SK-N-SH (cell line): ENCODE measurements at regions not wholly inside any gene's neighbourhood (a gene's known extent, or its start where the extent isn't known, plus 50 kb on each side); places are given as distances from the start of the nearest gene placed in this dataset.

ENCODE experiments used
- CTCF ChIA-PET: fragments of 300-600, 350-600 bp; formaldehyde crosslinking; extraction: SDS; loops from one replicate; lab custom pipeline; 2021; lab: Yijun Ruan, JAX
- POLR2A ChIA-PET: fragments of 350-600 bp; sonication (Branson Sonifier 250); formaldehyde crosslinking; extraction: SDS; loops from one replicate; lab custom pipeline; 2020; ENCODE audit warnings: antibody characterized with exemption, inconsistent platforms; lab: Yijun Ruan, JAX
- DNase-seq: peaks from one replicate; pipeline ENCODE4 v3.0.0; 2012
- H2AFZ ChIP-seq: fragments of 200-600 bp; sonication (generic); 2 replicates; pipeline ENCODE4 v1.8.1; 2016; ENCODE audit warnings: antibody characterized with exemption, mild to moderate bottlenecking, low read depth
- H3F3A ChIP-seq: fragments of 200-600 bp; sonication (generic); replicated peaks from 2 replicates; pipeline ENCODE3; 2016; ENCODE audit warnings: antibody characterized with exemption, mild to moderate bottlenecking; ENCODE audit not compliant: insufficient read depth
- H3K27ac ChIP-seq, 2 experiments: fragments of 200-500 bp in 1 of 2; fragments of 200-600 bp in 1 of 2; sonication (Bioruptor generic) in 1 of 2; sonication (generic), shearing (Covaris generic) in 1 of 2; 2 replicates each; pipeline versions ENCODE4 v1.5.1 to v1.6.1; 2014 to 2016; ENCODE audit warnings: low read depth in 2 of 2, inconsistent platforms in 1 of 2, low read length in 1 of 2, mild to moderate bottlenecking in 1 of 2, mixed read lengths in 1 of 2
- H3K27me3 ChIP-seq: fragments of 200-600 bp; sonication (generic), shearing (Covaris generic); 2 replicates; pipeline ENCODE4 v1.6.1; 2016; ENCODE audit warnings: mixed run types; ENCODE audit not compliant: insufficient read depth
- H3K36me3 ChIP-seq, 2 experiments: fragments of 200-500 bp in 1 of 2; fragments of 200-600 bp in 1 of 2; sonication (Bioruptor generic) in 1 of 2; sonication (generic) in 1 of 2; replicated peaks in 1 of 2; 2 replicates each; pipeline versions ENCODE3 to v1.5.1; 2014 to 2016; ENCODE audit warnings: low read length in 1 of 2, mild to moderate bottlenecking in 1 of 2; ENCODE audit not compliant: insufficient read depth in 2 of 2, control insufficient read depth in 1 of 2
- H3K4me1 ChIP-seq, 2 experiments: fragments of 200-500 bp in 1 of 2; fragments of 200-600 bp in 1 of 2; sonication (Bioruptor generic) in 1 of 2; sonication (generic), shearing (Covaris generic) in 1 of 2; 2 replicates each; pipeline versions ENCODE4 v1.5.1 to v1.6.1; 2014 to 2016; ENCODE audit warnings: low read depth in 1 of 2, low read length in 1 of 2, mixed run types in 1 of 2; ENCODE audit not compliant: insufficient read depth in 2 of 2, control insufficient read depth in 1 of 2
- H3K4me2 ChIP-seq: fragments of 200-600 bp; sonication (generic), shearing (Covaris generic); 2 replicates; pipeline ENCODE4 v1.6.1; 2017; ENCODE audit warnings: mixed run types
- H3K4me3 ChIP-seq, 2 experiments: fragments of 200-500 bp in 1 of 2; fragments of 200-600 bp in 1 of 2; sonication (Bioruptor generic) in 1 of 2; sonication (generic), shearing (Covaris generic) in 1 of 2; 2 replicates each; pipeline versions ENCODE4 v1.5.1 to v1.8.1; 2014 to 2016; ENCODE audit warnings: low read depth in 2 of 2, inconsistent platforms in 1 of 2, low read length in 1 of 2, mild to moderate bottlenecking in 1 of 2, mixed read lengths in 1 of 2, moderate library complexity in 1 of 2
- H3K79me2 ChIP-seq: fragments of 200-600 bp; sonication (generic); 2 replicates; pipeline ENCODE4 v1.8.1; 2017; ENCODE audit warnings: mild to moderate bottlenecking; ENCODE audit not compliant: insufficient read depth
- H3K9ac ChIP-seq: fragments of 200-600 bp; sonication (generic); 2 replicates; pipeline ENCODE4 v1.6.1; 2017; ENCODE audit warnings: mixed run types
- H3K9me2 ChIP-seq: fragments of 200-600 bp; sonication (generic); 2 replicates; pipeline ENCODE4 v1.6.1; 2017; ENCODE audit warnings: mixed run types
- H3K9me3 ChIP-seq: fragments of 200-600 bp; sonication (generic); 2 replicates; pipeline ENCODE4 v1.6.1; 2017; ENCODE audit warnings: mixed run types, mild to moderate bottlenecking, moderate library complexity
- H4K20me1 ChIP-seq: fragments of 200-600 bp; sonication (generic); 2 replicates; pipeline ENCODE4 v1.6.1; 2017; ENCODE audit warnings: mild to moderate bottlenecking, mixed run types; ENCODE audit not compliant: insufficient read depth
- EZH2phosphoT487 ChIP-seq: fragments of 200-600 bp; sonication (generic); IDR thresholded peaks from 2 replicates; pipeline ENCODE4 v1.6.1; 2017; ENCODE audit warnings: low read depth, mixed run types, mild to moderate bottlenecking, antibody characterized with exemption, moderate library complexity, borderline replicate concordance
- FOSL2 ChIP-seq: IDR thresholded peaks from 2 replicates; pipeline ENCODE4 v1.4.0; 2012; ENCODE audit warnings: low read depth, mild to moderate bottlenecking, moderate library complexity, borderline replicate concordance
- FOXM1 ChIP-seq: IDR thresholded peaks from 2 replicates; pipeline ENCODE4 v1.4.0; 2012; ENCODE audit warnings: low read depth, mild to moderate bottlenecking
- POLR2AphosphoS5 ChIP-seq: IDR thresholded peaks from 2 replicates; pipeline ENCODE4 v1.6.1; 2012; ENCODE audit warnings: low read depth, low read length
- RAD21 ChIP-seq: IDR thresholded peaks from 2 replicates; pipeline ENCODE4 v1.6.1; 2012; ENCODE audit warnings: mild to moderate bottlenecking, low read length
- RCOR1 ChIP-seq: fragments of 150-350 bp; IDR thresholded peaks from 2 replicates; pipeline ENCODE4 v1.6.1; 2017; ENCODE audit warnings: antibody characterized with exemption, low read length
- RFX5 ChIP-seq: IDR thresholded peaks from 2 replicates; pipeline ENCODE4 v1.6.1; 2012; ENCODE audit warnings: mild to moderate bottlenecking, improper control_type of control experiment, low read length
- RXRA ChIP-seq: IDR thresholded peaks from 2 replicates; pipeline ENCODE4 v1.4.0; 2012; ENCODE audit warnings: low read depth, mild to moderate bottlenecking, borderline replicate concordance
- SMC3 ChIP-seq: IDR thresholded peaks from 2 replicates; pipeline ENCODE4 v1.6.1; 2012; ENCODE audit warnings: low read depth, low read length, improper control_type of control experiment
- TAF1 ChIP-seq: IDR thresholded peaks from 2 replicates; pipeline ENCODE4 v1.6.1; 2012; ENCODE audit warnings: low read depth, mild to moderate bottlenecking, low read length, moderate library complexity, borderline replicate concordance
- USF1 ChIP-seq: IDR thresholded peaks from 2 replicates; pipeline ENCODE4 v1.4.0; 2012; ENCODE audit warnings: low read depth, borderline replicate concordance
- USF2 ChIP-seq: fragments of 150-350 bp; IDR thresholded peaks from 2 replicates; pipeline ENCODE4 v1.6.1; 2017; ENCODE audit warnings: antibody characterized with exemption, low read length, low read depth, borderline replicate concordance
- YY1 ChIP-seq: IDR thresholded peaks from 2 replicates; pipeline ENCODE4 v1.4.0; 2012; ENCODE audit warnings: low read depth, mild to moderate bottlenecking
- ZBTB33 ChIP-seq: IDR thresholded peaks from 2 replicates; pipeline ENCODE4 v1.4.0; 2012; ENCODE audit warnings: low read depth, borderline replicate concordance
- WGBS: methylation state at CpG from one replicate; pipeline ENCODE4 v1.1.6; 2017; ENCODE audit warnings: low lambda C conversion rate; 5-methylcytosine and 5-hydroxymethylcytosine counted together
- TF ChIP-seq, protein P1 (sequence below): fragments of 200-600 bp; sonication (generic); IDR thresholded peaks from 2 replicates; pipeline ENCODE4 v1.6.1; 2017; ENCODE audit warnings: antibody characterized with exemption, mild to moderate bottlenecking, moderate library complexity
- TF ChIP-seq, protein P2 (sequence below): IDR thresholded peaks from 2 replicates; pipeline ENCODE4; 2012

- H3K27me3 ChIP-seq: no peaks in the 10 kb centered on the region
- H3F3A ChIP-seq: no peaks in the 10 kb centered on the region
- H2AFZ ChIP-seq: no peak overlapping the region
- CTCF ChIA-PET: interaction anchor here (0.6 to 2.5 kb wide), 8 partner anchors 9 to 1157 kb away, joined by 3 to 6 read pairs (median 4); no protein-coding TSS in a partner anchor
- no peak overlapping the region for H3K4me2 ChIP-seq
- H3K4me3 ChIP-seq: no peak overlapping the region
- H3K9me2 ChIP-seq: no peaks in the 10 kb centered on the region
- H3K36me3 ChIP-seq: no peaks in the 10 kb centered on the region
- no peak overlapping the region for H3K27ac ChIP-seq
- POLR2A ChIA-PET: no interaction called here
- H4K20me1 ChIP-seq: no peaks in the 10 kb centered on the region
- TF ChIP-seq FOSL2 (no peak), SMC3 (peak; percentile 57; the same call in 1 of the 2 replicates), RAD21 (peak; percentile 77), ZBTB33 (no peak), TAF1 (no peak)
- TF ChIP-seq, protein P1, sequence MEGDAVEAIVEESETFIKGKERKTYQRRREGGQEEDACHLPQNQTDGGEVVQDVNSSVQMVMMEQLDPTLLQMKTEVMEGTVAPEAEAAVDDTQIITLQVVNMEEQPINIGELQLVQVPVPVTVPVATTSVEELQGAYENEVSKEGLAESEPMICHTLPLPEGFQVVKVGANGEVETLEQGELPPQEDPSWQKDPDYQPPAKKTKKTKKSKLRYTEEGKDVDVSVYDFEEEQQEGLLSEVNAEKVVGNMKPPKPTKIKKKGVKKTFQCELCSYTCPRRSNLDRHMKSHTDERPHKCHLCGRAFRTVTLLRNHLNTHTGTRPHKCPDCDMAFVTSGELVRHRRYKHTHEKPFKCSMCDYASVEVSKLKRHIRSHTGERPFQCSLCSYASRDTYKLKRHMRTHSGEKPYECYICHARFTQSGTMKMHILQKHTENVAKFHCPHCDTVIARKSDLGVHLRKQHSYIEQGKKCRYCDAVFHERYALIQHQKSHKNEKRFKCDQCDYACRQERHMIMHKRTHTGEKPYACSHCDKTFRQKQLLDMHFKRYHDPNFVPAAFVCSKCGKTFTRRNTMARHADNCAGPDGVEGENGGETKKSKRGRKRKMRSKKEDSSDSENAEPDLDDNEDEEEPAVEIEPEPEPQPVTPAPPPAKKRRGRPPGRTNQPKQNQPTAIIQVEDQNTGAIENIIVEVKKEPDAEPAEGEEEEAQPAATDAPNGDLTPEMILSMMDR: peak; percentile 43; the same call in 1 of the 2 replicates
- no peak overlapping the region for H3K9ac ChIP-seq
- WGBS: 35% methylated on average over 5 of the region's 5 CpGs
- H3K79me2 ChIP-seq: no peaks in the 10 kb centered on the region
- peak; percentile 22 for DNase-seq
- no peaks in the 10 kb centered on the region for H3K4me1 ChIP-seq
- H3K9me3 ChIP-seq: no peaks in the 10 kb centered on the region
Measured at GRCh38 chr5:118611332-118611945, 376.9 kb downstream of the DTWD2 start.

GRCh38 chr5:118606940-118607339 is 381.4 kb downstream of the DTWD2 start:
- DNase-seq: no peak
- Histone ChIP-seq H3K27ac (no peak overlapping the region), H3K27me3 (no peaks in the 10 kb centered on the region), H3K4me3 (no peak overlapping the region), H3K4me2 (no peak overlapping the region), H3K36me3 (no peaks in the 10 kb centered on the region), H3K9me3 (no peaks in the 10 kb centered on the region), H3K79me2 (no peaks in the 10 kb centered on the region), H2AFZ (no peak overlapping the region), H3K9me2 (no peaks in the 10 kb centered on the region), H3F3A (no peaks in the 10 kb centered on the region), H3K4me1 (no peaks in the 10 kb centered on the region), H4K20me1 (no peaks in the 10 kb centered on the region), H3K9ac (no peak overlapping the region)
- ChIA-PET POLR2A (no interaction called here), CTCF (no interaction called here)
- 24% methylated on average over 7 of the region's 7 CpGs for WGBS
- TF ChIP-seq RCOR1: no peak
- TF ChIP-seq SMC3: no peak
- TF ChIP-seq RXRA: no peak
- no peak for TF ChIP-seq POLR2AphosphoS5
- TF ChIP-seq ZBTB33: no peak
- TF ChIP-seq RFX5: no peak
- TF ChIP-seq USF1: no peak
- no peak for TF ChIP-seq USF2
- TF ChIP-seq EZH2phosphoT487: no peak
- TF ChIP-seq FOXM1: no peak
- TF ChIP-seq YY1: no peak
- TF ChIP-seq, protein P2, sequence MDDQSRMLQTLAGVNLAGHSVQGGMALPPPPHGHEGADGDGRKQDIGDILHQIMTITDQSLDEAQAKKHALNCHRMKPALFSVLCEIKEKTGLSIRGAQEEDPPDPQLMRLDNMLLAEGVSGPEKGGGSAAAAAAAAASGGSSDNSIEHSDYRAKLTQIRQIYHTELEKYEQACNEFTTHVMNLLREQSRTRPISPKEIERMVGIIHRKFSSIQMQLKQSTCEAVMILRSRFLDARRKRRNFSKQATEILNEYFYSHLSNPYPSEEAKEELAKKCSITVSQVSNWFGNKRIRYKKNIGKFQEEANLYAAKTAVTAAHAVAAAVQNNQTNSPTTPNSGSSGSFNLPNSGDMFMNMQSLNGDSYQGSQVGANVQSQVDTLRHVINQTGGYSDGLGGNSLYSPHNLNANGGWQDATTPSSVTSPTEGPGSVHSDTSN: no peak
